HuH-7.5 (cell line): ENCODE measurements at regions not wholly inside any gene's neighbourhood (a gene's known extent, or its start where the extent isn't known, plus 50 kb on each side); places are given as distances from the start of the nearest gene placed in this dataset.
"Not testable (repeated sequence)": the region's sequence is repeated elsewhere in the genome, so short reads cannot be mapped to it uniquely, and the experiment has no call there.

Experiments
- DNase-seq: peaks from one replicate; pipeline ENCODE4 v3.0.0; 2011; ENCODE audit warnings: low spot score

GRCh38 chr10:33783078-33783477, 448.6 kb upstream of the NRP1 start:
- no peak for DNase-seq

GRCh38 chr10:33781606-33782395, 447.3 kb upstream of the NRP1 start:
- DNase-seq = no peak

- no peak for DNase-seq
Measured at GRCh38 chr10:33780961-33781360, 446.5 kb upstream of the NRP1 start.

- DNase-seq = no peak
Measured at GRCh38 chr10:33777223-33777622, 442.8 kb upstream of the NRP1 start.

- no peak for DNase-seq
Measured at GRCh38 chr10:33776419-33777070, 442.1 kb upstream of the NRP1 start.

- DNase-seq = no peak
Measured at GRCh38 chr10:33774857-33775256, 440.4 kb upstream of the NRP1 start.

GRCh38 chr10:33773886-33774480, 439.5 kb upstream of the NRP1 start:
- no peak for DNase-seq

- DNase-seq = no peak
Measured at GRCh38 chr10:33773253-33773573, 438.7 kb upstream of the NRP1 start.

- no peak for DNase-seq
Measured at GRCh38 chr10:33772370-33773252, 438.1 kb upstream of the NRP1 start.

GRCh38 chr10:33771856-33772255, 437.4 kb upstream of the NRP1 start:
- DNase-seq = not testable (repeated sequence)

- no peak for DNase-seq
Measured at GRCh38 chr10:33764694-33765185, 430.3 kb upstream of the NRP1 start.

GRCh38 chr10:33760056-33760943, 425.8 kb upstream of the NRP1 start:
- no peak for DNase-seq

- no peak for DNase-seq
Measured at GRCh38 chr10:33759191-33759590, 424.7 kb upstream of the NRP1 start.

- DNase-seq = no peak
Measured at GRCh38 chr10:33758299-33758698, 423.8 kb upstream of the NRP1 start.

- DNase-seq = no peak
Measured at GRCh38 chr10:33754052-33754451, 419.6 kb upstream of the NRP1 start.

- no peak for DNase-seq
Measured at GRCh38 chr10:33753389-33753788, 418.9 kb upstream of the NRP1 start.

GRCh38 chr10:33749790-33750189, 415.3 kb upstream of the NRP1 start:
- DNase-seq = no peak

- no peak for DNase-seq
Measured at GRCh38 chr10:33749067-33749735, 414.7 kb upstream of the NRP1 start.

- DNase-seq = no peak
Measured at GRCh38 chr10:33746836-33747268, 412.4 kb upstream of the NRP1 start.

GRCh38 chr10:33746186-33746585, 411.7 kb upstream of the NRP1 start:
- DNase-seq = no peak

GRCh38 chr10:33743429-33743857, 409.0 kb upstream of the NRP1 start:
- DNase-seq = no peak
